MCF 10A (cell line): ENCODE measurements at regions not wholly inside any gene's neighbourhood (a gene's known extent, or its start where the extent isn't known, plus 50 kb on each side); places are given as distances from the start of the nearest gene placed in this dataset.

Experiments
- BruUV-seq: library from RNA; stranded (reverse); fragments of 400-500 nt; replicated peaks from 2 replicates; lab custom pipeline; 2021; lab: Mats Ljungman, UMichigan
- CTCF ChIA-PET: fragments of 300-600 bp; sonication (Branson Sonifier 250); formaldehyde crosslinking; extraction: SDS; loops from one replicate; lab custom pipeline; 2021; ENCODE audit warnings: antibody characterized with exemption, inconsistent platforms; lab: Yijun Ruan, JAX
- POLR2A ChIA-PET: fragments of 300-600, 350-650 bp; sonication (Branson Sonifier 250); formaldehyde crosslinking; extraction: SDS; loops from one replicate; lab custom pipeline; 2020; ENCODE audit warnings: antibody characterized with exemption, inconsistent platforms; lab: Yijun Ruan, JAX
- DNase-seq: peaks from one replicate; pipeline ENCODE4 v3.0.0-alpha.2; 2018; ENCODE audit not compliant: unreplicated experiment
- H3K27ac Mint-ChIP-seq: one replicate; pipeline ENCODE4 v1.8.0; 2022; ENCODE audit warnings: mild to moderate bottlenecking, low read depth, mixed read lengths; ENCODE audit not compliant: unreplicated experiment
- H3K27me3 Mint-ChIP-seq: one replicate; pipeline ENCODE4 v1.8.0; 2022; ENCODE audit warnings: mixed read lengths; ENCODE audit not compliant: insufficient read depth, unreplicated experiment
- H3K36me3 Mint-ChIP-seq: one replicate; pipeline ENCODE4 v1.8.0; 2022; ENCODE audit warnings: mild to moderate bottlenecking, moderate library complexity, mixed read lengths; ENCODE audit not compliant: insufficient read depth, unreplicated experiment
- H3K4me1 Mint-ChIP-seq: one replicate; pipeline ENCODE4 v1.8.0; 2022; ENCODE audit warnings: mixed read lengths; ENCODE audit not compliant: insufficient read depth, unreplicated experiment
- H3K4me3 Mint-ChIP-seq: one replicate; pipeline ENCODE4 v1.8.0; 2022; ENCODE audit warnings: mild to moderate bottlenecking, moderate library complexity, mixed read lengths; ENCODE audit not compliant: unreplicated experiment
- H3K9me3 Mint-ChIP-seq: one replicate; pipeline ENCODE4 v1.8.0; 2022; ENCODE audit warnings: mixed read lengths; ENCODE audit not compliant: unreplicated experiment
- intact Hi-C: fragments of 100-400 bp; cut with micrococcal nuclease; formaldehyde crosslinking; loops from 2 replicates; pipeline ENCODE4 v1.14.1; 2022
- TF ChIP-seq, protein P1 (sequence below): fragments of 200-600 bp; IDR thresholded peaks from one replicate; pipeline ENCODE4 v1.8.0; 2022; ENCODE audit warnings: antibody characterized with exemption, mild to moderate bottlenecking; ENCODE audit not compliant: unreplicated experiment

GRCh38 chr3:137071104-137071503 lies 113.3 kb downstream of the IL20RB start:
- H3K4me3 Mint-ChIP-seq, result no peak overlapping the region
- peaks cover 6% of the 10 kb centered on the region for H3K4me1 Mint-ChIP-seq
- peak; percentile 26 for DNase-seq
- BruUV-seq, result no TSS peak
- H3K36me3 Mint-ChIP-seq, result peaks cover 66% of the 10 kb centered on the region
- ChIA-PET POLR2A (interaction anchor here (1.1 kb wide), 1 partner anchor 18 kb away, joined by 3 read pairs; no protein-coding TSS in a partner anchor), CTCF (interaction anchor here (1.0 kb wide), 1 partner anchor 981 kb away, joined by 4 read pairs; no protein-coding TSS in a partner anchor)
- TF ChIP-seq, protein P1, sequence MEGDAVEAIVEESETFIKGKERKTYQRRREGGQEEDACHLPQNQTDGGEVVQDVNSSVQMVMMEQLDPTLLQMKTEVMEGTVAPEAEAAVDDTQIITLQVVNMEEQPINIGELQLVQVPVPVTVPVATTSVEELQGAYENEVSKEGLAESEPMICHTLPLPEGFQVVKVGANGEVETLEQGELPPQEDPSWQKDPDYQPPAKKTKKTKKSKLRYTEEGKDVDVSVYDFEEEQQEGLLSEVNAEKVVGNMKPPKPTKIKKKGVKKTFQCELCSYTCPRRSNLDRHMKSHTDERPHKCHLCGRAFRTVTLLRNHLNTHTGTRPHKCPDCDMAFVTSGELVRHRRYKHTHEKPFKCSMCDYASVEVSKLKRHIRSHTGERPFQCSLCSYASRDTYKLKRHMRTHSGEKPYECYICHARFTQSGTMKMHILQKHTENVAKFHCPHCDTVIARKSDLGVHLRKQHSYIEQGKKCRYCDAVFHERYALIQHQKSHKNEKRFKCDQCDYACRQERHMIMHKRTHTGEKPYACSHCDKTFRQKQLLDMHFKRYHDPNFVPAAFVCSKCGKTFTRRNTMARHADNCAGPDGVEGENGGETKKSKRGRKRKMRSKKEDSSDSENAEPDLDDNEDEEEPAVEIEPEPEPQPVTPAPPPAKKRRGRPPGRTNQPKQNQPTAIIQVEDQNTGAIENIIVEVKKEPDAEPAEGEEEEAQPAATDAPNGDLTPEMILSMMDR, result no peak
- H3K27me3 Mint-ChIP-seq, result no peaks in the 10 kb centered on the region
- no peak overlapping the region for H3K27ac Mint-ChIP-seq
- H3K9me3 Mint-ChIP-seq, result no peaks in the 10 kb centered on the region
- intact Hi-C loops, result no loop called here

GRCh38 chr3:137075020-137075419 lies 117.2 kb downstream of the IL20RB start:
- Mint-ChIP-seq H3K4me1 (peaks cover 6% of the 10 kb centered on the region), H3K27me3 (no peaks in the 10 kb centered on the region), H3K9me3 (no peaks in the 10 kb centered on the region), H3K4me3 (no peak overlapping the region), H3K36me3 (peaks cover 80% of the 10 kb centered on the region), H3K27ac (no peak overlapping the region)
- no peak for DNase-seq
- ChIA-PET POLR2A (no interaction called here), CTCF (interaction anchor here (0.9 kb wide), 1 partner anchor 31 kb away, joined by 3 read pairs; no protein-coding TSS in a partner anchor)
- TF ChIP-seq, protein P1, result no peak
- intact Hi-C loops, result no loop called here
- BruUV-seq, result no TSS peak

DNA sequence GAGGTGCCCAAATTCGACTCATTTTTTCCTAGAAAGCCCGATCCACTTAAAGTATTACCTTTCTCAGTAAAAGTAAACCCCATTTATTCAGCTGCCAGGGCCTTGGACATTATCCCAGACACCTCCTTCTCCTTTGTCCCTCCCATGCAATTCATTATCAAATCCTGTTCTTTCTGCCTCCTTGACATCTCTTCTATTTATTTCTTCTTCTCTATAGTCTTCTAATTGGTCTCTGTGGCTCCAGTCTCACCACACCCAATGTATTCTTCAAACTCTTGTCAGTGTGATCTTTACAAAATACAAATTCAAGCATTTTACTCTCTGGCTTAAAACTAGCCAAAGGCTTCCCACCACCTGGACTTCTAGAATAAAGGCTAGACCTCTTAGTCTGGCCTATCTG lies 120.3 kb downstream of the IL20RB start:
- Mint-ChIP-seq H3K4me1 (no peaks in the 10 kb centered on the region), H3K36me3 (peaks cover 71% of the 10 kb centered on the region), H3K27me3 (no peaks in the 10 kb centered on the region), H3K9me3 (no peaks in the 10 kb centered on the region), H3K4me3 (no peak overlapping the region), H3K27ac (peak overlapping the region; percentile 50)
- POLR2A ChIA-PET, result no interaction called here
- TF ChIP-seq, protein P1, result no peak
- no peak for DNase-seq
- no TSS peak for BruUV-seq
- intact Hi-C loops, result no loop called here
- CTCF ChIA-PET, result interaction anchor here (1.1 kb wide), 1 partner anchor 32 kb away, joined by 4 read pairs; no protein-coding TSS in a partner anchor

DNA sequence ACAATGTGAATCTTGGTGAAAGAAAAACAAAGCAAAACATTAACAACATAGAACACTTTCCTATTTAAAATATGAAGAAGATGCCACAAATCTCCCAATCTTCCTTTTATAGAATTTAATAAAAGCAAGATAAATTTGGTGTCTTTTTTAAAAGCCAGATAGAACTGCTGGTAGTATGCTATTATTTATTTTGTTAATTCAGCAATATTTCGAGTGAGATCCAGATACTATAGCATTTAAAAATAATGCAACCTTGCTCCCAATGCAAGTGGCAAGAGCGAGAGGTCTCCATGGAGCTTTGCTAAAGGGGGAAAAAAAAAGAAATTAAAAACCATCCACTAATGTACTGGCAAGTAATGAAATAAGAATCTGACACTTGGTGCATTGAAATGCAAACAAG lies 121.8 kb downstream of the IL20RB start:
- no TSS peak for BruUV-seq
- H3K27me3 Mint-ChIP-seq, result no peaks in the 10 kb centered on the region
- POLR2A ChIA-PET, result no interaction called here
- intact Hi-C loops, result no loop called here
- no peak for DNase-seq
- TF ChIP-seq, protein P1, result no peak
- H3K27ac Mint-ChIP-seq, result no peak overlapping the region
- no peaks in the 10 kb centered on the region for H3K4me1 Mint-ChIP-seq
- no peak overlapping the region for H3K4me3 Mint-ChIP-seq
- H3K9me3 Mint-ChIP-seq, result no peaks in the 10 kb centered on the region
- H3K36me3 Mint-ChIP-seq, result peaks cover 68% of the 10 kb centered on the region
- CTCF ChIA-PET, result interaction anchor here (0.6 kb wide), 1 partner anchor 33 kb away, joined by 3 read pairs; no protein-coding TSS in a partner anchor
